ENCODE measurements at regions not wholly inside any gene's neighbourhood (a gene's known extent, or its start where the extent isn't known, plus 50 kb on each side); places are given as distances from the start of the nearest gene placed in this dataset.

GRCh38 chr13:29969286-29969685 lies 118.9 kb upstream of the UBL3 start:
- Histone ChIP-seq H3K9me3 (peaks cover 0 to 7% of the 10 kb centered on the region in 2 donors), H3K36me3 (no peaks in the 10 kb centered on the region), H3K27me3 (no peaks in the 10 kb centered on the region), H3K4me3 (no peak overlapping the region), H3K4me1 (no peaks in the 10 kb centered on the region), H3K27ac (no peak overlapping the region)
- intact Hi-C loops (cut with DNase I; ENCODE audit: low total_unique reads): no loop called here
- no peak for TF ChIP-seq POLR2AphosphoS5 (IDR thresholded peaks at IDR 0.05)
- no peak for TF ChIP-seq POLR2A (IDR thresholded peaks at IDR 0.05)
- TF ChIP-seq CTCF (IDR thresholded peaks at IDR 0.05): no peak
- no peak for DNase-seq (ENCODE audit: low spot score in 2 of 2)

- intact Hi-C loops (cut with DNase I; ENCODE audit: low total_unique reads): no loop called here
- DNase-seq (ENCODE audit: low spot score in 2 of 2): no peak
- Histone ChIP-seq H3K4me1 (no peaks in the 10 kb centered on the region), H3K4me3 (no peak overlapping the region), H3K36me3 (no peaks in the 10 kb centered on the region), H3K27me3 (no peaks in the 10 kb centered on the region), H3K9me3 (peaks cover 0 to 7% of the 10 kb centered on the region in 2 donors), H3K27ac (no peak overlapping the region)
- TF ChIP-seq CTCF (IDR thresholded peaks at IDR 0.05) (no peak), POLR2A (IDR thresholded peaks at IDR 0.05) (no peak), POLR2AphosphoS5 (IDR thresholded peaks at IDR 0.05) (no peak)
These were observed 113.9 kb upstream of the UBL3 start for GRCh38 chr13:29964181-29964845.

- TF ChIP-seq POLR2A (IDR thresholded peaks at IDR 0.05) (no peak), POLR2AphosphoS5 (IDR thresholded peaks at IDR 0.05) (no peak), CTCF (IDR thresholded peaks at IDR 0.05) (no peak)
- intact Hi-C loops (cut with DNase I; ENCODE audit: low total_unique reads): no loop called here
- H3K4me3 ChIP-seq: no peak overlapping the region
- H3K9me3 ChIP-seq: no peaks in the 10 kb centered on the region
- H3K4me1 ChIP-seq: no peaks in the 10 kb centered on the region
- H3K27me3 ChIP-seq: no peaks in the 10 kb centered on the region
- DNase-seq (ENCODE audit: low spot score in 2 of 2): no peak
- H3K27ac ChIP-seq: no peak overlapping the region
- no peaks in the 10 kb centered on the region for H3K36me3 ChIP-seq
These were observed 112.7 kb upstream of the UBL3 start for GRCh38 chr13:29963089-29963488.

- no peaks in the 10 kb centered on the region for H3K4me1 ChIP-seq
- DNase-seq (ENCODE audit: low spot score in 2 of 2): no peak
- intact Hi-C loops (cut with DNase I; ENCODE audit: low total_unique reads): no loop called here
- H3K4me3 ChIP-seq: no peak overlapping the region
- no peaks in the 10 kb centered on the region for H3K36me3 ChIP-seq
- TF ChIP-seq CTCF (IDR thresholded peaks at IDR 0.05) (no peak), POLR2AphosphoS5 (IDR thresholded peaks at IDR 0.05) (no peak), POLR2A (IDR thresholded peaks at IDR 0.05) (no peak)
- no peaks in the 10 kb centered on the region for H3K9me3 ChIP-seq
- no peak overlapping the region for H3K27ac ChIP-seq
- H3K27me3 ChIP-seq: no peaks in the 10 kb centered on the region
These were observed 110.7 kb upstream of the UBL3 start for GRCh38 chr13:29961036-29961670.

GRCh38 chr13:29959603-29960002 lies 109.2 kb upstream of the UBL3 start:
- TF ChIP-seq POLR2AphosphoS5 (IDR thresholded peaks at IDR 0.05) (no peak), CTCF (IDR thresholded peaks at IDR 0.05) (no peak), POLR2A (IDR thresholded peaks at IDR 0.05) (no peak)
- H3K27me3 ChIP-seq: no peaks in the 10 kb centered on the region
- no peaks in the 10 kb centered on the region for H3K4me1 ChIP-seq
- no peaks in the 10 kb centered on the region for H3K36me3 ChIP-seq
- no peaks in the 10 kb centered on the region for H3K9me3 ChIP-seq
- H3K4me3 ChIP-seq: no peak overlapping the region
- DNase-seq (ENCODE audit: low spot score in 2 of 2): no peak
- H3K27ac ChIP-seq: no peak overlapping the region
- intact Hi-C loops (cut with DNase I; ENCODE audit: low total_unique reads): loop anchor here (1.0 kb wide), 1 partner anchor 25 kb away; no protein-coding TSS in a partner anchor

All from breast epithelium (tissue), 4 donors.